Gastrocnemius medialis (tissue), 4 donors: ENCODE measurements at regions not wholly inside any gene's neighbourhood (a gene's known extent, or its start where the extent isn't known, plus 50 kb on each side); places are given as distances from the start of the nearest gene placed in this dataset.

Source experiments
- ATAC-seq, 2 donors: fragments of 150-250 bp; one replicate each; pipeline ENCODE4 v1.9.1; 2016
- DNase-seq, 2 donors: peaks; one replicate each; pipeline ENCODE4 v3.0.0-alpha.2; 2019
- H3K27ac ChIP-seq, 4 donors: fragments of 200-600 bp; sonication (generic); 1 replicate in 1 of 4; 2 replicates in 3 of 4; pipeline ENCODE4 v1.5.1; 2016 to 2018; ENCODE audit warnings: mild to moderate bottlenecking in 2 of 4, moderate library complexity in 1 of 4
- H3K27me3 ChIP-seq, 3 donors: fragments of 200-600 bp; sonication (generic) in 2 of 3; 1 replicate in 1 of 3; 2 replicates in 2 of 3; pipeline versions ENCODE4 v1.5.1 to v1.6.0; 2016 to 2019; ENCODE audit warnings: mild to moderate bottlenecking in 1 of 3, moderate library complexity in 1 of 3
- H3K36me3 ChIP-seq, 2 donors: fragments of 200-600 bp; sonication (generic) in 1 of 2; one replicate each; pipeline ENCODE4 v1.5.1; 2017 to 2018
- H3K4me1 ChIP-seq, 2 donors: fragments of 200-600 bp; sonication (generic) in 1 of 2; one replicate each; pipeline ENCODE4 v1.5.1; 2016 to 2017; ENCODE audit warnings: mild to moderate bottlenecking in 2 of 2
- H3K4me3 ChIP-seq, 4 donors: fragments of 200-600 bp; sonication (generic) in 3 of 4; 1 replicate in 1 of 4; 2 replicates in 3 of 4; pipeline ENCODE4 v1.5.1; 2016 to 2019; ENCODE audit warnings: mild to moderate bottlenecking in 2 of 4
- H3K9me3 ChIP-seq, 3 donors: fragments of 200-600 bp; sonication (generic) in 2 of 3; 1 replicate in 1 of 3; 2 replicates in 2 of 3; pipeline ENCODE4 v1.5.1; 2016 to 2019
- CTCF ChIP-seq, 5 experiments: fragments of 450-650 bp in 3 of 5; fragments of 200-600 bp in 2 of 5; sonication (generic) in 2 of 5; IDR thresholded peaks in 4 of 5; conservative IDR thresholded peaks in 1 of 5; 1 replicate in 4 of 5; 2 replicates in 1 of 5; pipeline ENCODE4 v1.5.1; 2016 to 2019; ENCODE audit warnings: antibody characterized with exemption in 5 of 5, mild to moderate bottlenecking in 3 of 5, moderate library complexity in 3 of 5
- POLR2A ChIP-seq, 2 donors: fragments of 450-650 bp; IDR thresholded peaks; one replicate each; pipeline ENCODE4 v1.6.1; 2017; ENCODE audit warnings: antibody characterized with exemption in 2 of 2, mild to moderate bottlenecking in 2 of 2, moderate library complexity in 2 of 2
- in situ Hi-C, 4 donors: fragments of 200-750 bp; cut with MboI; loops; one replicate each; pipeline versions ENCODE4 v1.15.0 to v1.8.0; 2017; ENCODE audit warnings: low sequenced_read_pairs in 4 of 4
- intact Hi-C: fragments of 100-400 bp; cut with DNase I; formaldehyde crosslinking; loops from one replicate; pipeline ENCODE4 v1.15.1; 2023; ENCODE audit warnings: low total_unique reads

GRCh38 chr13:34857558-34858325 lies 84.3 kb upstream of the NBEA start:
- Histone ChIP-seq H3K4me3 (no peak overlapping the region), H3K27ac (no peak overlapping the region), H3K4me1 (peaks cover 0 to 4% of the 10 kb centered on the region in 2 donors), H3K36me3 (no peaks in the 10 kb centered on the region), H3K9me3 (no peaks in the 10 kb centered on the region), H3K27me3 (no peaks in the 10 kb centered on the region)
- DNase-seq (no peak), ATAC-seq (no peak)
- intact Hi-C loops (no loop called here), in situ Hi-C loops (no loop called here)
- no peak for TF ChIP-seq CTCF (IDR thresholded peaks at IDR 0.05 in 4 of 5, conservative IDR thresholded peaks at IDR 0.05 in 1 of 5)
- no peak for TF ChIP-seq POLR2A (IDR thresholded peaks at IDR 0.05)

- H3K36me3 ChIP-seq, result no peaks in the 10 kb centered on the region
- no peaks in the 10 kb centered on the region for H3K4me1 ChIP-seq
- DNase-seq (no peak), ATAC-seq (no peak)
- in situ Hi-C loops, result no loop called here
- H3K27ac ChIP-seq, result no peak overlapping the region
- no peak for TF ChIP-seq POLR2A (IDR thresholded peaks at IDR 0.05)
- TF ChIP-seq CTCF (IDR thresholded peaks at IDR 0.05 in 4 of 5, conservative IDR thresholded peaks at IDR 0.05 in 1 of 5), result no peak
- H3K27me3 ChIP-seq, result no peaks in the 10 kb centered on the region
- H3K4me3 ChIP-seq, result no peak overlapping the region
- H3K9me3 ChIP-seq, result no peaks in the 10 kb centered on the region
- intact Hi-C loops, result no loop called here
Measured at GRCh38 chr13:34862311-34862710, 79.8 kb upstream of the NBEA start.

- Histone ChIP-seq H3K9me3 (no peaks in the 10 kb centered on the region), H3K4me1 (no peaks in the 10 kb centered on the region), H3K4me3 (no peak overlapping the region), H3K27ac (no peak overlapping the region), H3K27me3 (no peaks in the 10 kb centered on the region), H3K36me3 (no peaks in the 10 kb centered on the region)
- intact Hi-C loops (no loop called here), in situ Hi-C loops (no loop called here)
- no peak for ATAC-seq
- DNase-seq, result no peak
- TF ChIP-seq POLR2A (IDR thresholded peaks at IDR 0.05) (no peak), CTCF (IDR thresholded peaks at IDR 0.05 in 4 of 5, conservative IDR thresholded peaks at IDR 0.05 in 1 of 5) (no peak)
Measured at GRCh38 chr13:34862716-34863115, 79.4 kb upstream of the NBEA start.

- Histone ChIP-seq H3K9me3 (no peaks in the 10 kb centered on the region), H3K4me1 (no peaks in the 10 kb centered on the region), H3K27ac (peak overlapping the region in 1 of 4 donors; percentile 29), H3K4me3 (no peak overlapping the region), H3K27me3 (no peaks in the 10 kb centered on the region), H3K36me3 (no peaks in the 10 kb centered on the region)
- in situ Hi-C loops (no loop called here), intact Hi-C loops (no loop called here)
- no peak for DNase-seq
- TF ChIP-seq POLR2A (IDR thresholded peaks at IDR 0.05) (no peak), CTCF (IDR thresholded peaks at IDR 0.05 in 4 of 5, conservative IDR thresholded peaks at IDR 0.05 in 1 of 5) (no peak)
- ATAC-seq, result peak; percentile 88 to 91
Measured at GRCh38 chr13:34863360-34864135, 78.5 kb upstream of the NBEA start.
